ENCODE measurements at regions not wholly inside any gene's neighbourhood (a gene's known extent, or its start where the extent isn't known, plus 50 kb on each side); places are given as distances from the start of the nearest gene placed in this dataset.

GRCh38 chrX:122301491-122301890 lies 882.6 kb upstream of the GRIA3 start:
- no peak for FAIRE-seq
- H3K27ac ChIP-seq (ENCODE audit: control insufficient read depth, insufficient read depth) = no peak overlapping the region
- no TSS peak for BruUV-seq (replicated peaks)
- no peak overlapping the region for H3K4me3 ChIP-seq
- H4K20me1 ChIP-seq (ENCODE audit: control insufficient read depth, insufficient read depth) = no peaks in the 10 kb centered on the region
- no peak for ATAC-seq
- ChIA-PET POLR2A (no interaction called here), SMC1A (ENCODE audit: uncharacterized antibody, unreplicated experiment) (interaction anchor here (0.9 kb wide), 1 partner anchor 29 kb away, joined by 3 read pairs; no protein-coding TSS in a partner anchor), CTCF (no interaction called here), RAD21 (ENCODE audit: unreplicated experiment) (no interaction called here)
- H3K79me2 ChIP-seq (ENCODE audit: control insufficient read depth, insufficient read depth, low read length) = no peaks in the 10 kb centered on the region
- no peaks in the 10 kb centered on the region for H3K36me3 ChIP-seq (ENCODE audit: control insufficient read depth in 2 of 2, insufficient read depth in 2 of 2, low read length in 1 of 2)
- in situ Hi-C loops (cut with MboI) (no loop called here), intact Hi-C loops (cut with micrococcal nuclease; ENCODE audit: unreplicated experiment) (no loop called here)
- H3K27me3 ChIP-seq (replicated peaks in 1 of 2; ENCODE audit: control insufficient read depth in 2 of 2, insufficient read depth in 2 of 2, low read length in 1 of 2) = no peaks in the 10 kb centered on the region
- H3K4me1 ChIP-seq (ENCODE audit: control insufficient read depth, insufficient read depth, low read length) = no peaks in the 10 kb centered on the region
- no peak overlapping the region for H3K4me2 ChIP-seq (ENCODE audit: control insufficient read depth, insufficient read depth)
- H3K9me3 ChIP-seq (replicated peaks; ENCODE audit: control insufficient read depth, insufficient read depth, low read length) = no peaks in the 10 kb centered on the region
- H3K9ac ChIP-seq (ENCODE audit: control insufficient read depth, insufficient read depth, low read length) = no peak overlapping the region
- no peak for TF ChIP-seq ZNF592 (IDR thresholded peaks at IDR 0.05)
- no peak for TF ChIP-seq HSF1 (IDR thresholded peaks at IDR 0.05; ENCODE audit: low read depth, low read length)
- TF ChIP-seq SIX5 (IDR thresholded peaks at IDR 0.05; ENCODE audit: low read depth, low read length, severe bottlenecking) = no peak
- no peak for TF ChIP-seq RBBP5 (conservative IDR thresholded peaks at IDR 0.05)
- no peak for TF ChIP-seq SREBF1 (IDR thresholded peaks at IDR 0.05; ENCODE audit: low read length)
- no peak for TF ChIP-seq SMARCA5 (IDR thresholded peaks at IDR 0.05)
- no peak for TF ChIP-seq CHD1 (IDR thresholded peaks at IDR 0.05; ENCODE audit: low read depth, low read length)
- TF ChIP-seq MAX (IDR thresholded peaks at IDR 0.05; ENCODE audit: low read depth, low read length) = no peak
- TF ChIP-seq CREM (IDR thresholded peaks at IDR 0.05; ENCODE audit: low read depth) = no peak
- DNase-seq (ENCODE audit: low read depth, low spot score) = no peak
- no peak overlapping the region for H2AFZ ChIP-seq (ENCODE audit: control insufficient read depth, low read depth, low read length)

All from GM12878 (cell line).